ENCODE measurements at regions not wholly inside any gene's neighbourhood (a gene's known extent, or its start where the extent isn't known, plus 50 kb on each side); places are given as distances from the start of the nearest gene placed in this dataset.

- no peak for DNase-seq (ENCODE audit: low spot score)
These were observed 69.2 kb downstream of the INHBA start for GRCh38 chr7:41633690-41634089.

DNA sequence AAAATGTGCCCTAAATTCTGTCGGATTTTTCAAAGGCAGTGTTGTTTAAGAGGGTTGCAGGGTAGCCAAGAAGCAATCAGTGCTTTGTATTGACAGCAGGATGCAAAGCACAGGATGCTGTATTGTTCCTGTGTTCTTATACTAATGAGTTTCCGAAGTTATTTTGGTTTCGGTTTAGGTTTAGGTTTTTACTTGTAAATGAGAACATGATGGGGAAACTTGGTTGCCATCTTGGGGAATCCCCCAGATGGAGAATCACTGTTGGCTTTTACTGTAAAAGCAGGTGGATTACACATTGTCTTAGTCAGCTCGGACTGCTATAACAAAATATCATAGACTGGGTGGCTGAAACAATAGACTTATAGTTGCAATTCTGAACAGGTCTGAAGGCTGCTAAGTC, 72.1 kb downstream of the INHBA start:
- DNase-seq (ENCODE audit: low spot score) = peak; percentile 6

GRCh38 chr7:41629711-41630111, 73.2 kb downstream of the INHBA start:
- no peak for DNase-seq (ENCODE audit: low spot score)

- no peak for DNase-seq (ENCODE audit: low spot score)
These were observed 74.0 kb downstream of the INHBA start for GRCh38 chr7:41628901-41629300.

GRCh38 chr7:41627645-41628298, 75.1 kb downstream of the INHBA start:
- DNase-seq (ENCODE audit: low spot score) = no peak

- no peak for DNase-seq (ENCODE audit: low spot score)
These were observed 78.1 kb downstream of the INHBA start for GRCh38 chr7:41624818-41625217.

- no peak for DNase-seq (ENCODE audit: low spot score)
These were observed 80.7 kb downstream of the INHBA start for GRCh38 chr7:41621953-41622831.

GRCh38 chr7:41617987-41618386, 84.9 kb downstream of the INHBA start:
- DNase-seq (ENCODE audit: low spot score) = no peak

GRCh38 chr7:41612798-41613197, 90.1 kb downstream of the INHBA start:
- DNase-seq (ENCODE audit: low spot score) = no peak

DNA sequence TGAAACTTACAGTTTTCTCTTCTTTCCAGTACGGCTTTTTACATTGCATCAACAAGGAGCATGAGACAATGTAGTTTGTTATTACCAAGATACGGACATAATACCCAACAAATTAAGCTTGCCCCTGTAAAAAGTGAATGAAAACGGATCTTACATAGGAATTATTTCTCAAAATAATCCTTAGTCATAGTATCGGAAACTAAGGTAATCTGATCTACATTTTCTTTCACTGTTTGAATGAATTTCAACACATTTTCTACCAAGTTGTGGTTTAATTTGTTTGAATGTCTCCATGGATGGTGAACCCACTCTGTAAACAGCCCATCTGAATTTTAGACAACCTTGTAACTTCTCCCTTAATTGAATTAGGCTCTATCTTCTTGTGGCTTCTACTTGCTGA, 90.5 kb downstream of the INHBA start:
- no peak for DNase-seq (ENCODE audit: low spot score)

- DNase-seq (ENCODE audit: low spot score) = no peak
These were observed 94.4 kb downstream of the INHBA start for GRCh38 chr7:41608447-41608846.

- DNase-seq (ENCODE audit: low spot score) = no peak
These were observed 98.9 kb downstream of the INHBA start for GRCh38 chr7:41603985-41604384.

- peak; percentile 26 for DNase-seq (ENCODE audit: low spot score)
These were observed 103.1 kb downstream of the INHBA start for GRCh38 chr7:41599760-41600159.

GRCh38 chr7:41592794-41593193, 110.1 kb downstream of the INHBA start:
- DNase-seq (ENCODE audit: low spot score) = no peak

- no peak for DNase-seq (ENCODE audit: low spot score)
These were observed 110.7 kb downstream of the INHBA start for GRCh38 chr7:41592236-41592635.

DNA sequence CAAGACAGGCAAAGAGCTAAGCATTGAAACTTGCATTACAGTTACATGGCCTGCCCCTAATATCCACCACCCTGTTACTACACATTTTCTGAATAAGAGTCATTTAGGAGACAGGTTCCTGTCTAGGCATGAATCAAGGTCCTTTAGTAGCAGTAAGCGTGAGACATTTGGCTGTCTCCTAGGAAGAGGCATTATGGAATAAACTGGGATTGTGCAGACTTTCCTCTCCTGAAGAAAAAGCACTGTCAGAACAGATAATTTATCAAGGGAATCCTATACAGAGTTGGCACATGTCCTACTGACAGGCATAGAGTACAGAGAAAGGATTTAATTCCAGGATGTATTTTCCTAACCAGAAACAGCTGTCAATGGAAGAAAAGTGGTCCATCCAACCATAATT, 111.9 kb downstream of the INHBA start:
- no peak for DNase-seq (ENCODE audit: low spot score)

DNA sequence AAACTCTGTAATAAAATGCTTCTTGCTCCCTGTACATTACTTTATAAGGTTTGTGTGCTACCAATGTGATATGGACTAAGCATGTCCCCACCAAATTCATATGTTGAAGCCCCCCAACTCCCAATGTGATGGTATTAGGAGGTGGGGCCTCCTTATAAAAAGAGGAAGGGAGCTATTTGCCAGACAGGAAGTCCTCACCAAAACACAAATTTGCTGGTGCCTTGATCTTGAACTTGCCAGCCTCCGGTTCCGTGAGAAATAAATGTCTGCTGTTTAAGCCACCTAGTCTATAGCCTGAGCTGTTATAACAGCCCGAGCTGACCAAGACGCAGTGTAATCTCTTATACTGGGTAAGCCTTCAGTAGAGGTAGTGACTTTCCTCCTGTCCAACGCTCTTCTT, 114.5 kb downstream of the INHBA start:
- DNase-seq (ENCODE audit: low spot score) = no peak

- no peak for DNase-seq (ENCODE audit: low spot score)
These were observed 115.8 kb downstream of the INHBA start for GRCh38 chr7:41586931-41587640.

DNA sequence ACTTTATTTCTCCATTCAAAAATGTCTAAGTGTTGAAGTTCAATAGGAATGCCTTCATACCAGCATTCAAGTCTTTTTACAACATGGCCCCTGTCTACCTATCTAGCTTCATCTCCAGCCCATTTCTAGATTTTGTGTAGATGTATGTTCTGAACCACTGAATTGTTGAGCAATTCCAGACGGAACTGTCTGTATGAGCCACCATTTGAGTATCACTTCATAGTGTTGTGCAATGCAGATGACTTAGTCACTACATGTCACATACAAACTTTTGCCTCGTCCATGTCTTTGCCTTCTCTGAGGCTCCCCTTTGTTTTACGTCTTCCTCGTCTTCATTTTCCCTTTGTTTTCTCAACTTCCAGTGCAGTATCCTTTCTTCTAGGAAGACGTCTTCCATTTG, 118.1 kb downstream of the INHBA start:
- no peak for DNase-seq (ENCODE audit: low spot score)

DNA sequence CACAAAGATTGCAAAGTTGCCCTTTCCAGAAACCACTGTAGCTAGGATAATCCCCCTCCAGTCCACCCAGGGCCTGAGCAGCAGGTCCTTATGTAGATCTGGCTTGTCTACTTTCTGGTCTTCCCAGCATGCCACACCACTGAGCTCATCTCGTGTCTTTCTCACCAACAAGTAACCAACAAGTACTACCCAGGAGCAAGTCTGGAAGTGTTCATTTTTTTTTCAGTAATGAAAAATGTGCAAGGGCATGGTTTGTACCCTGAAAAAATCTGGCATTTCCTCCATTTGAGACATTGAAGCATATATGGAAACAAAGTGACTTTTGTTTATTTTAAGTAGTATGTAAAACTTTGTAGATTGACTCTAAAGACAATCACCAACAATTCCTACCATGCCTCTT, 120.8 kb downstream of the INHBA start:
- no peak for DNase-seq (ENCODE audit: low spot score)

GRCh38 chr7:41581041-41581440, 121.8 kb downstream of the INHBA start:
- no peak for DNase-seq (ENCODE audit: low spot score)

DNA sequence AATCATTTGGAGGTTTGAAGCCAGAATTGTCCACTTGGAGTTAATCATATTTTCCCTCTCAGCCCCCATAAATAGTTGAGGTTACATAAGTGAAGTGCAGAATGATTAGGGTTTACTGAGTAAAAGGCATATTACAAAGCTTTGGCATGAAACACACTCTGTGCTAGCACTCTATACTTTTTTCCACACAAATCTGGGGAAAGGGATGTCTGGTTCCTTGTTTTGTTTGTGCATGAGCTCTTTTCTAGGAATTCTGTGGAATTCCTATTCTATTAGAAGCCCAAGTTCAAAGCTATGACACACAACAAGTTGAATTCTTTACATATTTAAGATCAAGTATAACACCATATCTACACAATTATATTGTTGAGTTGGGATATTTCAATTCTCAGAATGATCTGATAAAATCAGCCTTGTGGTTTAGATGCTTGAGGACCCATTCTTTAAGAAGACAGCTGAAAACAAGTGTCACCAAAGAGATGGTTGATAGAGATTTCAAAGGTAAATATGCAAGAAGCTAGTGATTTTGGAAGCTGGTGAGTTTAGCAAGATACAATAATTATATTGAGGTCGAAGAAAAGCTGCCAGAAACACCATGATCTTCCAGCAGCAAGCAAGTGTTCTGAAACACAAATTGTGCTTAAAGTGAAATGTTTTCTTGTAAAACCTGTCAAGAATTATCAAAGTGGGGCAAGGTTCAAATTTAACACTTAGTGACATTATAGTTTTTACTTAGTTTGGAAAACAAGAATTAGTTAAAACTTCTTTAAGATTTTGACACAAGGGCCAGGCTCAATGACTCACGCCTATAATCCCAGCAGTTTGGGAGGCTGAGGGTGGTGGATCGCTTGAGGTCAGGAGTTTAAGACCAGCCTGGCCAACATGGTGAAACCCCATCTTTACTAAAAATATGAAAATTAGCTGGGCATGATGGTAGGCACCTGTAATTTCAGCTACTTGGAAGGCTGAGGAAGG, 122.6 kb downstream of the INHBA start:
- DNase-seq (ENCODE audit: low spot score) = no peak
